HG02642 (cell line): ENCODE measurements at regions not wholly inside any gene's neighbourhood (a gene's known extent, or its start where the extent isn't known, plus 50 kb on each side); places are given as distances from the start of the nearest gene placed in this dataset.
"Not testable (repeated sequence)": the region's sequence is repeated elsewhere in the genome, so short reads cannot be mapped to it uniquely, and the experiment has no call there.

Experiments used
- ATAC-seq: cut with Tn5 transposase; IDR thresholded peaks from one replicate; pipeline ENCODE4 v1.9.1; 2021; ENCODE audit warnings: mild to moderate bottlenecking; ENCODE audit not compliant: unreplicated experiment, poor library complexity

GRCh38 chr18:46179306-46179705 lies 75.1 kb downstream of the HAUS1 start:
- no peak for ATAC-seq

- no peak for ATAC-seq
Measured at GRCh38 chr18:46182633-46183358, 78.6 kb downstream of the HAUS1 start.

GRCh38 chr18:46184296-46184695 lies 80.1 kb downstream of the HAUS1 start:
- not testable (repeated sequence) for ATAC-seq

GRCh38 chr18:46184727-46185126 lies 80.5 kb downstream of the HAUS1 start:
- ATAC-seq, result no peak

GRCh38 chr18:46190667-46191066 lies 86.5 kb downstream of the HAUS1 start:
- ATAC-seq, result no peak

GRCh38 chr18:46196627-46197243 lies 92.5 kb downstream of the HAUS1 start:
- ATAC-seq, result no peak

- no peak for ATAC-seq
Measured at GRCh38 chr18:46199515-46200147, 95.4 kb downstream of the HAUS1 start.

- not testable (repeated sequence) for ATAC-seq
Measured at GRCh38 chr18:46200178-46201055, 96.2 kb downstream of the HAUS1 start.

- no peak for ATAC-seq
Measured at GRCh38 chr18:46204143-46204542, 100.0 kb downstream of the HAUS1 start.

- ATAC-seq, result no peak
Measured at GRCh38 chr18:46207985-46208384, 103.8 kb downstream of the HAUS1 start.

- no peak for ATAC-seq
Measured at GRCh38 chr18:46209161-46209560, 105.0 kb downstream of the HAUS1 start.

- ATAC-seq, result no peak
Measured at GRCh38 chr18:46211816-46212215, 107.6 kb downstream of the HAUS1 start.

GRCh38 chr18:46212398-46212797 lies 108.2 kb downstream of the HAUS1 start:
- ATAC-seq, result no peak

- ATAC-seq, result no peak
Measured at GRCh38 chr18:46213295-46213694, 109.1 kb downstream of the HAUS1 start.

GRCh38 chr18:46214435-46214834 lies 110.2 kb downstream of the HAUS1 start:
- no peak for ATAC-seq

- ATAC-seq, result no peak
Measured at GRCh38 chr18:46215902-46216723, 111.9 kb downstream of the HAUS1 start.

- ATAC-seq, result no peak
Measured at GRCh38 chr18:46220116-46220515, 115.9 kb downstream of the HAUS1 start.

- ATAC-seq, result no peak
Measured at GRCh38 chr18:46222093-46222492, 117.9 kb downstream of the HAUS1 start.

- ATAC-seq, result no peak
Measured at GRCh38 chr18:46222710-46223360, 118.7 kb downstream of the HAUS1 start.
